Upper lobe of left lung (tissue), 4 donors: ENCODE measurements at regions not wholly inside any gene's neighbourhood (a gene's known extent, or its start where the extent isn't known, plus 50 kb on each side); places are given as distances from the start of the nearest gene placed in this dataset.
"Not testable (repeated sequence)": the region's sequence is repeated elsewhere in the genome, so short reads cannot be mapped to it uniquely, and the experiment has no call there.

Source experiments
- EP300 ChIP-seq, 4 donors: sonication (generic); formaldehyde crosslinking; IDR thresholded peaks; one replicate each; pipeline ENCODE4 v1.5.1; 2017; ENCODE audit warnings: antibody characterized with exemption in 4 of 4, control low read depth in 2 of 4
- POLR2A ChIP-seq, 4 donors: fragments of 450-650 bp; IDR thresholded peaks; one replicate each; pipeline ENCODE4 v1.5.1; 2016 to 2017; ENCODE audit warnings: antibody characterized with exemption in 4 of 4, mild to moderate bottlenecking in 2 of 4
- POLR2AphosphoS5 ChIP-seq, 2 donors: sonication (generic); formaldehyde crosslinking; IDR thresholded peaks; one replicate each; pipeline ENCODE4 v1.5.1; 2017; ENCODE audit warnings: antibody characterized with exemption in 2 of 2
- TF ChIP-seq, protein P1 (sequence below), 6 experiments: fragments of 450-650 bp in 4 of 6; fragments of 200-600 bp in 2 of 6; sonication (generic) in 2 of 6; IDR thresholded peaks; one replicate each; pipeline ENCODE4 v1.5.1; 2016 to 2019; ENCODE audit warnings: antibody characterized with exemption in 6 of 6

DNA sequence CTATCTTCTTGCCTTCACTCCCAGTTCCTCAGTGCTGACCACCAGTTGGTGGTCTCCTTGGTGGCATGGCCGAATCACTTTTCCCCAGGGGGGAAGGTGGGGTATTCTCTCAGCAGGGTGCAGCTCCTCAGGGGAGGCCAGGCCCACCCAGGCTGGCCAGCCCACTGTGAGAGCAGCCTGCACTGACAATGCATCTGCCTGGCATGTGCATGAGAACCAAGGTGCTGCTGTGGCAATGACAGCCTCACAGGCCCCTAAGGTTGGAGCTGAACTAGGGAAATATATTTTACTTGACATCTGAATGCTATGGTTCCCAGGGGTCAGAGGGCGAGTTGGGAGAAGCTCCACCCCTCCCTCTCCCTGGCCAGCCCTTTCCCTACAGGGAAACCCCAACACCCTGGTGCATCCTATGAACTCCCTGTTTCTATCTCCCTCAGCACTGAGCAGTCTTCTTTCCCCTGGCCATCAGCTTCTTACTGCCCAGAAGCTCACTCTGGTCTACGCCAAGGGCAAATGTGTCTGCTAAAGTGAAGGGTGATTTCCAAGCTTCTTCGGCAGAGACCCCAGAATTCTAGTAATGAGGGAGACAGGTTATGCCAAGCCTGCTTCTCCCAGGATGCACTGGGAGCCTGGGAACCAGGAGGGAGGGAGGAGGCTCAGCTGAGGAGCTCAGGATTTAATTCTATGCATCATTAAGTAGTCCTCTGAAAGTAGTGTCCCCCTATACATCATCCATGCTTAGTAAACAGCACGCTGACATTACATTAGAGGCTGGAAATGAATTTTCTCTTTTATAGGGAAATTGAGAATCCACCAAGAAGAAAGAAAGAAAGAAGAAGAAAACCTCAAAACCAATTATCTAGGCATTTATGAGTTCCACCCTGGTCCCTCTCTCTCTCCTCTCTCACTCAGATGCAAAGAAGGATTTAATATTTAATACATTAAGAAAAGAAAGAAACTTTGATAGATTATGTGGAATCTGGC is 107.7 kb downstream of the TRIM43 start:
- TF ChIP-seq, protein P1, sequence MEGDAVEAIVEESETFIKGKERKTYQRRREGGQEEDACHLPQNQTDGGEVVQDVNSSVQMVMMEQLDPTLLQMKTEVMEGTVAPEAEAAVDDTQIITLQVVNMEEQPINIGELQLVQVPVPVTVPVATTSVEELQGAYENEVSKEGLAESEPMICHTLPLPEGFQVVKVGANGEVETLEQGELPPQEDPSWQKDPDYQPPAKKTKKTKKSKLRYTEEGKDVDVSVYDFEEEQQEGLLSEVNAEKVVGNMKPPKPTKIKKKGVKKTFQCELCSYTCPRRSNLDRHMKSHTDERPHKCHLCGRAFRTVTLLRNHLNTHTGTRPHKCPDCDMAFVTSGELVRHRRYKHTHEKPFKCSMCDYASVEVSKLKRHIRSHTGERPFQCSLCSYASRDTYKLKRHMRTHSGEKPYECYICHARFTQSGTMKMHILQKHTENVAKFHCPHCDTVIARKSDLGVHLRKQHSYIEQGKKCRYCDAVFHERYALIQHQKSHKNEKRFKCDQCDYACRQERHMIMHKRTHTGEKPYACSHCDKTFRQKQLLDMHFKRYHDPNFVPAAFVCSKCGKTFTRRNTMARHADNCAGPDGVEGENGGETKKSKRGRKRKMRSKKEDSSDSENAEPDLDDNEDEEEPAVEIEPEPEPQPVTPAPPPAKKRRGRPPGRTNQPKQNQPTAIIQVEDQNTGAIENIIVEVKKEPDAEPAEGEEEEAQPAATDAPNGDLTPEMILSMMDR (IDR thresholded peaks at IDR 0.05) = not testable (repeated sequence)
- not testable (repeated sequence) for TF ChIP-seq POLR2AphosphoS5, EP300, POLR2A (IDR thresholded peaks at IDR 0.05)
